Endothelial cell of umbilical vein (primary cell): ENCODE measurements at regions not wholly inside any gene's neighbourhood (a gene's known extent, or its start where the extent isn't known, plus 50 kb on each side); places are given as distances from the start of the nearest gene placed in this dataset.

Source experiments
- BruUV-seq: library from RNA; stranded (reverse); fragments of 400-500 nt; replicated peaks from 2 replicates; lab custom pipeline; 2021; lab: Mats Ljungman, UMichigan
- CTCF ChIA-PET: fragments of 300-600, 350-600 bp; sonication (Branson Sonifier 250); formaldehyde crosslinking; loops from one replicate; lab custom pipeline; 2021; ENCODE audit warnings: antibody characterized with exemption, inconsistent platforms; lab: Charles Lee
- POLR2A ChIA-PET: fragments of 300-600, 350-600 bp; sonication (Branson Sonifier 250); formaldehyde crosslinking; loops from one replicate; lab custom pipeline; 2021; ENCODE audit warnings: antibody characterized with exemption, inconsistent platforms; lab: Charles Lee
- DNase-seq: peaks from one replicate; pipeline ENCODE4 v3.0.0-alpha.2; 2011; ENCODE audit warnings: low read depth, low spot score
- FAIRE-seq: peaks from 2 replicates; lab custom pipeline; 2011; peaks lifted over from hg19 to GRCh38; lab: Jason Lieb, UNC
- H2AFZ ChIP-seq: 2 replicates; pipeline ENCODE4 v1.6.0; 2012; ENCODE audit warnings: low read depth, low read length, control low read depth, inconsistent platforms
- H3K27ac ChIP-seq: 2 replicates; pipeline ENCODE4 v1.5.1; 2011; ENCODE audit warnings: low read depth, mild to moderate bottlenecking, control low read depth, low read length, moderate library complexity; ENCODE audit not compliant: insufficient read depth
- H3K27me3 ChIP-seq, 2 experiments: 2 replicates each; pipeline versions ENCODE4 v1.6.0 to v1.6.1; 2011; ENCODE audit warnings: low read length in 2 of 2, mixed read lengths in 1 of 2; ENCODE audit not compliant: control insufficient read depth in 2 of 2, insufficient read depth in 2 of 2
- H3K36me3 ChIP-seq, 2 experiments: 2 replicates in 1 of 2; 3 replicates in 1 of 2; pipeline ENCODE4 v1.5.1; 2011; ENCODE audit warnings: low read length in 2 of 2, mild to moderate bottlenecking in 1 of 2, moderate library complexity in 1 of 2; ENCODE audit not compliant: control insufficient read depth in 2 of 2, insufficient read depth in 2 of 2; ENCODE audit errors: extremely low read depth in 1 of 2
- H3K4me1 ChIP-seq: 3 replicates; pipeline ENCODE4 v1.5.1; 2011; ENCODE audit warnings: mild to moderate bottlenecking, low read length; ENCODE audit not compliant: control insufficient read depth, insufficient read depth; ENCODE audit errors: extremely low read depth
- H3K4me2 ChIP-seq: 2 replicates; pipeline ENCODE4 v1.6.1; 2011; ENCODE audit warnings: low read length, control low read depth, mixed read lengths; ENCODE audit not compliant: insufficient read depth
- H3K4me3 ChIP-seq, 3 experiments: fragments of 200-600 bp in 1 of 3; sonication (generic), shearing (Covaris generic) in 1 of 3; replicated peaks in 1 of 3; 2 replicates each; pipeline ENCODE4 v1.5.1; 2011 to 2016; ENCODE audit warnings: control low read depth in 3 of 3, low read length in 3 of 3, mild to moderate bottlenecking in 2 of 3, inconsistent platforms in 1 of 3, low read depth in 1 of 3, moderate library complexity in 1 of 3; ENCODE audit not compliant: insufficient read depth in 1 of 3
- H3K79me2 ChIP-seq: 2 replicates; pipeline ENCODE4 v1.6.0; 2012; ENCODE audit warnings: low read length, inconsistent platforms; ENCODE audit not compliant: control insufficient read depth, insufficient read depth
- H3K9ac ChIP-seq: replicated peaks from 2 replicates; pipeline ENCODE3; 2011; ENCODE audit warnings: low read length, control low read depth; ENCODE audit not compliant: insufficient read depth; ENCODE audit errors: extremely low read depth
- H3K9me1 ChIP-seq: replicated peaks from 3 replicates; pipeline ENCODE4 v1.6.0; 2011; ENCODE audit warnings: mild to moderate bottlenecking, low read length; ENCODE audit not compliant: control insufficient read depth, insufficient read depth; ENCODE audit errors: extremely low read depth
- H3K9me3 ChIP-seq: replicated peaks from 2 replicates; pipeline ENCODE4 v1.5.1; 2012; ENCODE audit warnings: low read length, inconsistent platforms; ENCODE audit not compliant: control insufficient read depth, insufficient read depth
- H4K20me1 ChIP-seq: replicated peaks from 2 replicates; pipeline ENCODE3; 2011; ENCODE audit warnings: mild to moderate bottlenecking, low read length; ENCODE audit not compliant: control insufficient read depth, insufficient read depth; ENCODE audit errors: extremely low read depth
- EZH2 ChIP-seq: IDR thresholded peaks from 2 replicates; pipeline ENCODE4 v1.6.1; 2012; ENCODE audit warnings: borderline replicate concordance, low read depth, mild to moderate bottlenecking, moderate library complexity, low read length, inconsistent platforms; ENCODE audit not compliant: severe bottlenecking
- FOS ChIP-seq: IDR thresholded peaks from 2 replicates; pipeline ENCODE4 v1.6.1; 2011; ENCODE audit warnings: mild to moderate bottlenecking, low read length, moderate library complexity, borderline replicate concordance; ENCODE audit not compliant: insufficient read depth
- GATA2 ChIP-seq: IDR thresholded peaks from 2 replicates; pipeline ENCODE4 v1.7.0; 2011; ENCODE audit warnings: low read depth, mild to moderate bottlenecking, moderate library complexity, mixed read lengths, low read length; ENCODE audit not compliant: insufficient read length, insufficient read depth
- JUN ChIP-seq: IDR thresholded peaks from 2 replicates; pipeline ENCODE4 v1.6.1; 2011; ENCODE audit warnings: borderline replicate concordance, low read depth; ENCODE audit not compliant: insufficient read length, insufficient read depth
- MYC ChIP-seq: IDR thresholded peaks from one replicate; pipeline ENCODE4 v1.6.1; 2011; ENCODE audit warnings: mild to moderate bottlenecking, low read depth, low read length
- POLR2A ChIP-seq: IDR thresholded peaks from 2 replicates; pipeline ENCODE4 v1.6.1; 2012; ENCODE audit warnings: low read depth, mild to moderate bottlenecking, control low read depth, low read length
- POLR2AphosphoS5 ChIP-seq: IDR thresholded peaks from 2 replicates; pipeline ENCODE4 v1.6.1; 2012; ENCODE audit warnings: low read depth, mild to moderate bottlenecking, control low read depth, low read length, moderate library complexity; ENCODE audit not compliant: insufficient read depth
- dilution Hi-C: fragments of 300-500 bp; cut with MboI; formaldehyde crosslinking; loops from one replicate; pipeline ENCODE4 v1.15.0; 2019; ENCODE audit warnings: low sequenced_read_pairs; ENCODE audit not compliant: extremely low pct_ligation_motif_present
- intact Hi-C: fragments of 100-400 bp; cut with micrococcal nuclease; formaldehyde crosslinking; loops from one replicate; pipeline ENCODE4 v1.10.0; 2022
- TF ChIP-seq, protein P1 (sequence below), 2 donors: IDR thresholded peaks; 1 replicate in 1 of 2; 2 replicates in 1 of 2; pipeline ENCODE4 v1.5.1; 2011; ENCODE audit warnings: low read length in 2 of 2, mild to moderate bottlenecking in 2 of 2, moderate library complexity in 2 of 2, control low read depth in 1 of 2, inconsistent platforms in 1 of 2, low read depth in 1 of 2; ENCODE audit not compliant: insufficient read depth in 1 of 2; ENCODE audit errors: extremely low read depth in 1 of 2
- TF ChIP-seq, protein P2 (sequence below): IDR thresholded peaks from 2 replicates; pipeline ENCODE4 v1.6.1; 2011; ENCODE audit not compliant: insufficient read depth, insufficient read length

DNA sequence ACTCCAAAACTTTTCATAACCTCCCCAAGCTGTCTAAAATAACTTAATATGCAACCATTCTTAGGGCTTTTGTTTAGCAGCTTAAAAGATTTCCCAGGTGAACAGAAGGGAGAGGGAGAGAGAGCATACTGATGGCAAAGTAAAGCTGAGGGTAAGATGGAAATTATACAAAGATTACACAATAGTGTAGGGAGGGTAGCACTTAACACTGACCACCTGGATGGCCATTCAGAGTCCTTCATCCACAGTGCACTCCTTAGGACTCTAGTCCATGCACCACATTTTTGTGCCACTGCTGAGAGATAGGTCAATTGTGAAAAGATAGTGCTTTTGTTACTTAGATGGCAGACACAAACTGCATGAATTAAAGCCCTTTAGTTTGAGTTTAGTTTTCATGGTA, 574.6 kb downstream of the LMO4 start:
- TF ChIP-seq MYC (no peak), GATA2 (no peak), EZH2 (no peak)
- TF ChIP-seq, protein P1, sequence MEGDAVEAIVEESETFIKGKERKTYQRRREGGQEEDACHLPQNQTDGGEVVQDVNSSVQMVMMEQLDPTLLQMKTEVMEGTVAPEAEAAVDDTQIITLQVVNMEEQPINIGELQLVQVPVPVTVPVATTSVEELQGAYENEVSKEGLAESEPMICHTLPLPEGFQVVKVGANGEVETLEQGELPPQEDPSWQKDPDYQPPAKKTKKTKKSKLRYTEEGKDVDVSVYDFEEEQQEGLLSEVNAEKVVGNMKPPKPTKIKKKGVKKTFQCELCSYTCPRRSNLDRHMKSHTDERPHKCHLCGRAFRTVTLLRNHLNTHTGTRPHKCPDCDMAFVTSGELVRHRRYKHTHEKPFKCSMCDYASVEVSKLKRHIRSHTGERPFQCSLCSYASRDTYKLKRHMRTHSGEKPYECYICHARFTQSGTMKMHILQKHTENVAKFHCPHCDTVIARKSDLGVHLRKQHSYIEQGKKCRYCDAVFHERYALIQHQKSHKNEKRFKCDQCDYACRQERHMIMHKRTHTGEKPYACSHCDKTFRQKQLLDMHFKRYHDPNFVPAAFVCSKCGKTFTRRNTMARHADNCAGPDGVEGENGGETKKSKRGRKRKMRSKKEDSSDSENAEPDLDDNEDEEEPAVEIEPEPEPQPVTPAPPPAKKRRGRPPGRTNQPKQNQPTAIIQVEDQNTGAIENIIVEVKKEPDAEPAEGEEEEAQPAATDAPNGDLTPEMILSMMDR (IDR thresholded peaks at IDR 0.05; ENCODE audit: extremely low read depth in 1 of 2, insufficient read depth in 1 of 2, low read depth in 1 of 2, low read length in 2 of 2): no peak
- ChIA-PET POLR2A (no interaction called here), CTCF (no interaction called here)
- no peak for DNase-seq
- H4K20me1 ChIP-seq: no peaks in the 10 kb centered on the region
- H2AFZ ChIP-seq: no peak overlapping the region
- H3K27me3 ChIP-seq: peaks cover 0 to 3% of the 10 kb centered on the region in 2 experiments
- no peaks in the 10 kb centered on the region for H3K79me2 ChIP-seq
- FAIRE-seq: no peak
- no peak overlapping the region for H3K4me2 ChIP-seq
- H3K4me3 ChIP-seq: no peak overlapping the region
- dilution Hi-C loops (no loop called here), intact Hi-C loops (no loop called here)
- H3K9me1 ChIP-seq: no peaks in the 10 kb centered on the region
- H3K9me3 ChIP-seq: no peaks in the 10 kb centered on the region
- no peaks in the 10 kb centered on the region for H3K4me1 ChIP-seq
- H3K36me3 ChIP-seq: no peaks in the 10 kb centered on the region
- H3K27ac ChIP-seq: no peak overlapping the region
- no peak overlapping the region for H3K9ac ChIP-seq
- BruUV-seq: no TSS peak

DNA sequence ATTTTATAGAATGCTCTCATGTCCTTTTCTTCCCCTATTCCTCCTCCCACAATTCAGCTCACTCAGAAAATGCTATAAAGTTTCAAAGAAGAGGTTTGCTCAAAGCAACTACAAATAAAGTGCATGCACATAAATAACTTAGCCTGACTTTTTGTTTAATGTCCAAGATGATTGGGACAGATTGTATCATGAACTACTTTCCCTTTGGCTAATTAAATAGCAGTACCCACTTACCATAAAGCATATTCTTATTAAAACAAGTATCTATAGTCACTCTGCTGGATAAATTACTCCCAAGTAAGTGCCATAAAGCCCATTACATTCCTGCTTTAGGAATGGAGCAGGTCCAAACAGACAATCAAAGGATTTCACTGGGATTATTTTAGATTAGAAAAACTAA, 576.0 kb downstream of the LMO4 start:
- Histone ChIP-seq H4K20me1 (no peaks in the 10 kb centered on the region), H3K9me1 (no peaks in the 10 kb centered on the region), H3K9ac (no peak overlapping the region), H2AFZ (no peak overlapping the region), H3K9me3 (no peaks in the 10 kb centered on the region), H3K79me2 (no peaks in the 10 kb centered on the region), H3K27ac (no peak overlapping the region), H3K4me2 (no peak overlapping the region), H3K4me1 (no peaks in the 10 kb centered on the region), H3K27me3 (peaks cover 0 to 3% of the 10 kb centered on the region in 2 experiments), H3K36me3 (no peaks in the 10 kb centered on the region), H3K4me3 (no peak overlapping the region)
- POLR2A ChIA-PET: no interaction called here
- dilution Hi-C loops: no loop called here
- DNase-seq (no peak), FAIRE-seq (no peak)
- intact Hi-C loops: no loop called here
- TF ChIP-seq, protein P2, sequence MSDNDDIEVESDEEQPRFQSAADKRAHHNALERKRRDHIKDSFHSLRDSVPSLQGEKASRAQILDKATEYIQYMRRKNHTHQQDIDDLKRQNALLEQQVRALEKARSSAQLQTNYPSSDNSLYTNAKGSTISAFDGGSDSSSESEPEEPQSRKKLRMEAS: no peak
- TF ChIP-seq FOS: no peak
- TF ChIP-seq POLR2A: no peak
- no peak for TF ChIP-seq POLR2AphosphoS5
- TF ChIP-seq, protein P1 (IDR thresholded peaks at IDR 0.05; ENCODE audit: extremely low read depth in 1 of 2, insufficient read depth in 1 of 2, low read depth in 1 of 2, low read length in 2 of 2): no peak
- no peak for TF ChIP-seq JUN
- BruUV-seq: no TSS peak
- CTCF ChIA-PET: no interaction called here
